ENCODE measurements at regions not wholly inside any gene's neighbourhood (a gene's known extent, or its start where the extent isn't known, plus 50 kb on each side); places are given as distances from the start of the nearest gene placed in this dataset.

DNA sequence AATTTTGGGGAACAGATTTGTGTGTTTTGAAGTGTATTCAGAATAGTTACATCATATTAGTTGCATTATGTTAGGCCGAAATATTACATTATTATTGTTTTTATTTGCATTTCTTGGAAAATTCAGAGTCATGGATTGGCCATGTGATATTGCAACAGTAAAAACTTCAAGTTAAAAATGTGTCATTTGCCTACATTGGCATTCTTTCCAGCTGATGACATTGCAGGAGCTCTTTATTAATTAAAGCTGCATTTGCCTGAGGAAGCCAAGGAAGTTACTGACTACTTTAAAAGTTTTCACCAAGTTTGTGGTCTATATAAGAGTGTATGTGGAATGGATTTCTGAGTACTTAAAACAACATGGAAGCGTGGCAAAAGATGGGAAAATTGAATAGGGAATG is 726.4 kb upstream of the SGO1 start:
- H3K4me1 ChIP-seq (ENCODE audit: control insufficient read depth, insufficient read depth, low read length, poor library complexity, severe bottlenecking): no peaks in the 10 kb centered on the region
- no peak for DNase-seq

GRCh38 chr3:20909511-20909910 is 723.5 kb upstream of the SGO1 start:
- DNase-seq: no peak
- Histone ChIP-seq H3K4me3 (ENCODE audit: insufficient read depth, low read depth, low read length, poor library complexity, severe bottlenecking) (no peak overlapping the region), H3K4me1 (ENCODE audit: control insufficient read depth, insufficient read depth, low read length, poor library complexity, severe bottlenecking) (no peaks in the 10 kb centered on the region), H3K27ac (ENCODE audit: insufficient read depth, low read length, poor library complexity, severe bottlenecking) (no peak overlapping the region), H3K9me3 (ENCODE audit: control insufficient read depth, low read length) (peaks cover 3% of the 10 kb centered on the region), H3K36me3 (ENCODE audit: control insufficient read depth, insufficient read depth, low read length) (no peaks in the 10 kb centered on the region), H3K27me3 (replicated peaks; ENCODE audit: control insufficient read depth, insufficient read depth, low read length, poor library complexity, severe bottlenecking) (no peaks in the 10 kb centered on the region)

More for the DNA sequence above, 726.4 kb upstream of the SGO1 start:
- Histone ChIP-seq H3K36me3 (ENCODE audit: control insufficient read depth, insufficient read depth, low read length) (no peaks in the 10 kb centered on the region), H3K9me3 (ENCODE audit: control insufficient read depth, low read length) (no peaks in the 10 kb centered on the region), H3K27me3 (replicated peaks; ENCODE audit: control insufficient read depth, insufficient read depth, low read length, poor library complexity, severe bottlenecking) (no peaks in the 10 kb centered on the region), H3K4me3 (ENCODE audit: insufficient read depth, low read depth, low read length, poor library complexity, severe bottlenecking) (no peak overlapping the region), H3K27ac (ENCODE audit: insufficient read depth, low read length, poor library complexity, severe bottlenecking) (no peak overlapping the region)

GRCh38 chr3:20905210-20905805 is 719.3 kb upstream of the SGO1 start:
- no peak for DNase-seq
- Histone ChIP-seq H3K27ac (ENCODE audit: insufficient read depth, low read length, poor library complexity, severe bottlenecking) (no peak overlapping the region), H3K9me3 (ENCODE audit: control insufficient read depth, low read length) (peaks cover 3% of the 10 kb centered on the region), H3K36me3 (ENCODE audit: control insufficient read depth, insufficient read depth, low read length) (no peaks in the 10 kb centered on the region), H3K4me3 (ENCODE audit: insufficient read depth, low read depth, low read length, poor library complexity, severe bottlenecking) (no peak overlapping the region), H3K27me3 (replicated peaks; ENCODE audit: control insufficient read depth, insufficient read depth, low read length, poor library complexity, severe bottlenecking) (no peaks in the 10 kb centered on the region), H3K4me1 (ENCODE audit: control insufficient read depth, insufficient read depth, low read length, poor library complexity, severe bottlenecking) (no peaks in the 10 kb centered on the region)

- Histone ChIP-seq H3K4me3 (ENCODE audit: insufficient read depth, low read depth, low read length, poor library complexity, severe bottlenecking) (no peak overlapping the region), H3K27me3 (replicated peaks; ENCODE audit: control insufficient read depth, insufficient read depth, low read length, poor library complexity, severe bottlenecking) (no peaks in the 10 kb centered on the region), H3K9me3 (ENCODE audit: control insufficient read depth, low read length) (peaks cover 3% of the 10 kb centered on the region), H3K36me3 (ENCODE audit: control insufficient read depth, insufficient read depth, low read length) (no peaks in the 10 kb centered on the region), H3K4me1 (ENCODE audit: control insufficient read depth, insufficient read depth, low read length, poor library complexity, severe bottlenecking) (no peaks in the 10 kb centered on the region), H3K27ac (ENCODE audit: insufficient read depth, low read length, poor library complexity, severe bottlenecking) (no peak overlapping the region)
- DNase-seq: no peak
These were observed 718.7 kb upstream of the SGO1 start for GRCh38 chr3:20904671-20905070.

DNA sequence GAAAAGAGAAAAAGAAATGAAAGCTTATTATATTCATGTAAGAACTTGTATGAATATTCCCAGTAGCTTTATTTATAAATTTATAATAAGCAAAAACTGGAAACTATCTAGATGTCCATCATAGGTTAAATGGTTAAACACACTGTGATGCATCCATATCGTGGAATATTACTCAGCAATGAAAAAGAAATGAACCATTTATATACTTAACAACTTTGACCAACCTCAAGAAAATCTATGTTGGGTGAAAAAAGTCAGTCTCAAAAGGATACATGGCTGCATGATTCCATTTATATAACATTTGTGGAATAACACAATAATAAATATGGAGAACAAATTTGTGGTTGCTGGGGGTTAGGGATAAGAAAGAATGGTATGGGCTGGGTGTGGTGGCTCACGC is 713.0 kb upstream of the SGO1 start:
- no peak overlapping the region for H3K27ac ChIP-seq (ENCODE audit: insufficient read depth, low read length, poor library complexity, severe bottlenecking)

DNA sequence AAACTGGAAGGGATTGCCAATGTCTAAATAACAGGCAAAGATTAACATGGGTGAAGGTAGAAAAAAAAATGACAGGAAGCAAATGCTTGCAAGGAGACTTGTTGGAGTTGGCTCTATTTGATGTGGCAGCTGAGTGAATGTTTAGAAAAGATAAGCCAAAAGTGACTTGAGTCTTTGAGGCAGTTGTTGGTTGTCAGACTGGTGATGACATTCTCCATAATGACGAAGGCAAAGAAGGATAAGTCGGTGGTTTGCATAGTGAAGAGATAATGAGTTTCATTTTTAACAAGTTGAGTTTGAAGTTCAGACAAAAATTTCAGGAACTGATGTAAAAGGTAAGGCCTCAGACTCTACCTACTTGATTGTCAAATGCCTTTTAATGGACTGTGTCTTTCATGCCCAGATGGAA is 704.1 kb upstream of the SGO1 start:
- no peak for DNase-seq
- Histone ChIP-seq H3K4me1 (ENCODE audit: control insufficient read depth, insufficient read depth, low read length, poor library complexity, severe bottlenecking) (no peaks in the 10 kb centered on the region), H3K4me3 (ENCODE audit: insufficient read depth, low read depth, low read length, poor library complexity, severe bottlenecking) (no peak overlapping the region), H3K36me3 (ENCODE audit: control insufficient read depth, insufficient read depth, low read length) (no peaks in the 10 kb centered on the region), H3K9me3 (ENCODE audit: control insufficient read depth, low read length) (no peaks in the 10 kb centered on the region), H3K27ac (ENCODE audit: insufficient read depth, low read length, poor library complexity, severe bottlenecking) (no peak overlapping the region), H3K27me3 (replicated peaks; ENCODE audit: control insufficient read depth, insufficient read depth, low read length, poor library complexity, severe bottlenecking) (no peaks in the 10 kb centered on the region)

More for the DNA sequence above, 713.0 kb upstream of the SGO1 start:
- H3K4me1 ChIP-seq (ENCODE audit: control insufficient read depth, insufficient read depth, low read length, poor library complexity, severe bottlenecking): no peaks in the 10 kb centered on the region
- H3K27me3 ChIP-seq (replicated peaks; ENCODE audit: control insufficient read depth, insufficient read depth, low read length, poor library complexity, severe bottlenecking): no peaks in the 10 kb centered on the region
- H3K9me3 ChIP-seq (ENCODE audit: control insufficient read depth, low read length): no peaks in the 10 kb centered on the region
- no peaks in the 10 kb centered on the region for H3K36me3 ChIP-seq (ENCODE audit: control insufficient read depth, insufficient read depth, low read length)
- H3K4me3 ChIP-seq (ENCODE audit: insufficient read depth, low read depth, low read length, poor library complexity, severe bottlenecking): no peak overlapping the region
- no peak for DNase-seq

DNA sequence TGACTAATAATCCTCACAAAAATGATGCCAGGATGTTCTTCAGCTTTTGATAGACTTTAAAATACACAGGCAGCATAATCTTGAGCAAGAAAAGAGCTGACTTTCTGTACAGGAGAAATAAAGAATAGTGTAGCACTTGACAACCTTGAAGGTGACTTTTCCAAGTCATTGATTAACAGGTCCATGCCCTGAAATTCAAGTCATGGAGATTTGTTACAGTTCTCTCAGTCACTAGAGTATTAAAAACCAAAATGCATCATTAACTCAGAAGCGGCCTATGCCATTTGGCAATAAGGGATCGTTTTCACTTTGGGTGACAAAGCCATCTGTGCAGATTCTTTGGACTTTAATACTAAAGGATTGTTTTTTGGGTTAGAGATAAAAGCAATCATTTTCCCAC is 692.7 kb upstream of the SGO1 start:
- no peak overlapping the region for H3K27ac ChIP-seq (ENCODE audit: insufficient read depth, low read length, poor library complexity, severe bottlenecking)
- H3K27me3 ChIP-seq (replicated peaks; ENCODE audit: control insufficient read depth, insufficient read depth, low read length, poor library complexity, severe bottlenecking): no peaks in the 10 kb centered on the region
- no peaks in the 10 kb centered on the region for H3K4me1 ChIP-seq (ENCODE audit: control insufficient read depth, insufficient read depth, low read length, poor library complexity, severe bottlenecking)
- H3K4me3 ChIP-seq (ENCODE audit: insufficient read depth, low read depth, low read length, poor library complexity, severe bottlenecking): no peak overlapping the region
- no peak for DNase-seq
- H3K9me3 ChIP-seq (ENCODE audit: control insufficient read depth, low read length): peaks cover 4% of the 10 kb centered on the region
- H3K36me3 ChIP-seq (ENCODE audit: control insufficient read depth, insufficient read depth, low read length): no peaks in the 10 kb centered on the region

DNA sequence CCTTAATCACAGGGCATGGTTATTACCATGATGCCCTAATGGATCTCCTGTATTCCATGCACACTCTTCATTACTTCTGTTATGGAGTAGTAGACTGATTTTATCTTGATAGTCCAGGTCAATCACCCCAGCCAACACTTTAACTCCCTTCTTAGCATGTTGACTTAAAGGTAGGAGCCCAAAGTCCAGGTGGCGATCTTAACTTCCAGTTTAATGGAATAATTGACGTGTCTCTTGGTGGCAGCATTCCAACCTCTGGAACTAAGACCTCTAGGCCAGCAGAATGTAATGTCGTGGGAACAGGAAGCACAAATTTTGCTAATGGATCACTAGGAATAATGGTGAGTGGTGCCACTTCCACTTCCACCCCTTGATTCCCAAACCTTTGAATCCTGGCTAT is 687.2 kb upstream of the SGO1 start:
- no peaks in the 10 kb centered on the region for H3K4me1 ChIP-seq (ENCODE audit: control insufficient read depth, insufficient read depth, low read length, poor library complexity, severe bottlenecking)

DNA sequence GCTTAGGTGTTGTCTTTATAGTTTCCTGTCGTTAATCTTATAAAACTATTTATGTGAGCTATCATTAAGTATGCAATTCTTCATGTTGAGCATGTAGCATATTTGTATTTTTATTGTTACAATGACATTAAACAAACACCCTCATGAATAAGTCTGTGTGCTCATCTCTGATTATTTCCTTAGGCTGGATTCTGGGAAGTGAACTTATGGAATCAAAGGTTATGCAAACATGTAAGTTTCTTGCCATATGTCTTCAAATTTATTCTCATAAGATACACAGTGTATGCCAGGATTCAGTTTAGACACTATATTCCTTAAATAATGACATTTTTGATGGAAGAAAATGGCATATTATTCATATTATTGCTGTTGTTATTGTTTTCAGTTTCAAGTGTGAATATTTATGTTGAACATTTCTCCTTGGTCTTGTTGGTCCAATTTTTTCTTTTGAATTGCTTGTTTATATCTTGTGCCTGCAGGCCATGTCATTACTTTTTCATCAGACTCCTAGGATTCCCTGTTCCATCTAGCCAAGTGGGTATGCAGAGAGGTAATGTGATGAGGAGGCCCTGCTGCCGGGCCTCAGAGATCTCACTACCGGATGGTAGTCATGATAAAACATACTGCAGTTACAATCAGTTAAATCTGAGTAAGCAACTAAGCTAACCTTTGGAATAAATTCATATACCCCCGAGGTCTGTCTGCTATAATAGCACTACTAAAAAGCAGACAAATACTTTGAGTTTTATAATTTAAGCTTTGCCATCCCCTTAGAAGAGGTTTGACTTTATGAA is 684.3 kb upstream of the SGO1 start:
- H3K36me3 ChIP-seq (ENCODE audit: control insufficient read depth, insufficient read depth, low read length): no peaks in the 10 kb centered on the region
- no peaks in the 10 kb centered on the region for H3K4me1 ChIP-seq (ENCODE audit: control insufficient read depth, insufficient read depth, low read length, poor library complexity, severe bottlenecking)
- no peak for DNase-seq
- H3K27me3 ChIP-seq (replicated peaks; ENCODE audit: control insufficient read depth, insufficient read depth, low read length, poor library complexity, severe bottlenecking): no peaks in the 10 kb centered on the region
- no peak overlapping the region for H3K27ac ChIP-seq (ENCODE audit: insufficient read depth, low read length, poor library complexity, severe bottlenecking)
- H3K4me3 ChIP-seq (ENCODE audit: insufficient read depth, low read depth, low read length, poor library complexity, severe bottlenecking): no peak overlapping the region
- H3K9me3 ChIP-seq (ENCODE audit: control insufficient read depth, low read length): no peaks in the 10 kb centered on the region

More for the DNA sequence above, 687.2 kb upstream of the SGO1 start:
- DNase-seq: no peak
- Histone ChIP-seq H3K36me3 (ENCODE audit: control insufficient read depth, insufficient read depth, low read length) (no peaks in the 10 kb centered on the region), H3K9me3 (ENCODE audit: control insufficient read depth, low read length) (peaks cover 3% of the 10 kb centered on the region), H3K27ac (ENCODE audit: insufficient read depth, low read length, poor library complexity, severe bottlenecking) (no peak overlapping the region), H3K27me3 (replicated peaks; ENCODE audit: control insufficient read depth, insufficient read depth, low read length, poor library complexity, severe bottlenecking) (no peaks in the 10 kb centered on the region), H3K4me3 (ENCODE audit: insufficient read depth, low read depth, low read length, poor library complexity, severe bottlenecking) (no peak overlapping the region)

DNA sequence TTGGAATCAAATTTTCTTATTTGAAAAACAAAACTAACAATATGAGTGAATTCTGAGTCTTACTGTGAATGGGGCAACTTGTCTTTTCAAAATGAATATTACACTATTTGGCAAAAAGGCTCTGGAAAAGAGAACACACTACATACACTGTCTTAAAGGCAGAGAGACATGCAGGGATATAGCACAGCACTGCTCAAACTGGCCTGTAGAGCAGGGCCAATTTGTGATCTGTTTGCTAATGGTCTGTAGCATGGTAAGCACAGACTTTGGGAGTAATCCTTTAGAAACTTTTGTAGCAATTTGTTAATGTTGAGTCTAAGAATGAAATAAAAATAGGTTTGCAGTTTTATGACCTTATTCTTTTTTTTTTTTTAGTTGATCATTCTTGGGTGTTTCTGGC is 679.8 kb upstream of the SGO1 start:
- no peaks in the 10 kb centered on the region for H3K36me3 ChIP-seq (ENCODE audit: control insufficient read depth, insufficient read depth, low read length)
- H3K27me3 ChIP-seq (replicated peaks; ENCODE audit: control insufficient read depth, insufficient read depth, low read length, poor library complexity, severe bottlenecking): no peaks in the 10 kb centered on the region
- no peak for DNase-seq

More for the DNA sequence above, 679.8 kb upstream of the SGO1 start:
- no peaks in the 10 kb centered on the region for H3K9me3 ChIP-seq (ENCODE audit: control insufficient read depth, low read length)
- H3K4me3 ChIP-seq (ENCODE audit: insufficient read depth, low read depth, low read length, poor library complexity, severe bottlenecking): no peak overlapping the region
- H3K4me1 ChIP-seq (ENCODE audit: control insufficient read depth, insufficient read depth, low read length, poor library complexity, severe bottlenecking): no peaks in the 10 kb centered on the region
- H3K27ac ChIP-seq (ENCODE audit: insufficient read depth, low read length, poor library complexity, severe bottlenecking): no peak overlapping the region

Measured in effector memory CD4-positive, alpha-beta T cell (primary cell).